Esophagus (tissue), 2 donors: ENCODE measurements at regions not wholly inside any gene's neighbourhood (a gene's known extent, or its start where the extent isn't known, plus 50 kb on each side); places are given as distances from the start of the nearest gene placed in this dataset.
"Not testable (repeated sequence)": the region's sequence is repeated elsewhere in the genome, so short reads cannot be mapped to it uniquely, and the experiment has no call there.

Source experiments
- H3K27ac ChIP-seq, 2 donors: one replicate each; pipeline ENCODE4 v1.5.1; 2013; ENCODE audit warnings: low read depth in 2 of 2, mild to moderate bottlenecking in 2 of 2, inconsistent platforms in 1 of 2, low read length in 1 of 2, moderate library complexity in 1 of 2
- H3K27me3 ChIP-seq, 2 donors: one replicate each; pipeline ENCODE4 v1.6.1; 2013; ENCODE audit warnings: low read length in 2 of 2, control low read depth in 1 of 2, mild to moderate bottlenecking in 1 of 2; ENCODE audit not compliant: insufficient read depth in 2 of 2, control insufficient read depth in 1 of 2
- H3K36me3 ChIP-seq, 2 donors: one replicate each; pipeline ENCODE4 v1.6.1; 2013; ENCODE audit warnings: low read length in 1 of 2; ENCODE audit not compliant: control insufficient read depth in 2 of 2, insufficient read depth in 2 of 2
- H3K4me1 ChIP-seq, 2 donors: one replicate each; pipeline ENCODE4 v1.6.1; 2013; ENCODE audit warnings: low read length in 1 of 2; ENCODE audit not compliant: control insufficient read depth in 2 of 2, insufficient read depth in 2 of 2
- H3K4me3 ChIP-seq, 2 donors: one replicate each; pipeline ENCODE4 v1.5.1; 2013; ENCODE audit warnings: low read length in 2 of 2, mild to moderate bottlenecking in 2 of 2, low read depth in 1 of 2, moderate library complexity in 1 of 2
- H3K9me3 ChIP-seq, 2 donors: one replicate each; pipeline ENCODE4 v1.6.1; 2013; ENCODE audit warnings: mild to moderate bottlenecking in 2 of 2, low read depth in 1 of 2, low read length in 1 of 2, moderate library complexity in 1 of 2; ENCODE audit not compliant: control insufficient read depth in 2 of 2, insufficient read depth in 1 of 2
- WGBS, 2 donors: extraction: QIAGEN DNeasy Blood & Tissue Kit; methylation state at CpG; one replicate each; pipeline ENCODE4 v1.1.7; 2013; 5-methylcytosine and 5-hydroxymethylcytosine counted together
- donor health status: healthy with polysubstance abuse.
- donor health status: Bipolar disorder and iron deficiency.

DNA sequence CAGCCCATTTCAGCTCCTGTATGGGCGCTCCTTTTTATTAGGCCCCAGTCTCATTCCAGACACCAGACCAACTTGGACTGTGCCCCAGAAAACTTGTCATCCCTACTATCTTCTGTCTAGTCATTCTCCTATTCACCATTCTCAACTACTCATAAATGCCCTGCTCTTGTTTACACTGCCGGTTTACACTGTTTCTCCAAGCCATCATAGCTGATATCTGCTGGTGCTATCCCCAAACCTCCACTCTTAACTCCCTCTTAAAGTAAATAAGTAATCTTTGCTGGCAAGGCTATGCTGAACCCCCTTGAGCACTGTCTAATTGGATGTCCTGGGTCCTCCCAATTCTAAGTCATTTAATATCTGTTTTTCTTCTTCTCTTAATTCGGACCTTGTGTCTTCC, 91.7 kb upstream of the ATF7IP2 start:
- not testable (repeated sequence) for H3K9me3 ChIP-seq, H3K36me3 ChIP-seq, H3K27me3 ChIP-seq, H3K4me3 ChIP-seq, H3K27ac ChIP-seq, H3K4me1 ChIP-seq
- WGBS, 2 donors: 82 to 87% methylated on average over 3 of the region's 3 CpGs

DNA sequence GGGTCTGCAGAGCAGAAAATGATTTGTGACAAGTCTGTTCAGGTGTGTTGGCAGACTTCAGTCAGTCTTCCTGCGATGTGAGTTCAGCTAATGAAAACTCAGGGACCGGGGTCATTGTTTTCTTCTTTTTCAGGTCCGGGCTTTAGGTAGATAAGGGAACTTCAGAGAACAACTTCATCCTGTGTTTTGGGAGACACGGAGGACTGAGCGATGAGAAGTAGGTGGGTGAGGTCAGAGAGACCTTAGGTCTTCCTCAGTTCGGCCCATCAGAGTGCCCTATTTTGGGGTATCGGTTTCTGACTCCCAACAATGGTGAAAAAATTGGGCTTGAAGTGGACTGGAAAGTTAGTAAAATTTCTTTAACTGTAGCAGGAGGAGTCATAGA, 88.9 kb upstream of the ATF7IP2 start:
- no peak overlapping the region for H3K27ac ChIP-seq

DNA sequence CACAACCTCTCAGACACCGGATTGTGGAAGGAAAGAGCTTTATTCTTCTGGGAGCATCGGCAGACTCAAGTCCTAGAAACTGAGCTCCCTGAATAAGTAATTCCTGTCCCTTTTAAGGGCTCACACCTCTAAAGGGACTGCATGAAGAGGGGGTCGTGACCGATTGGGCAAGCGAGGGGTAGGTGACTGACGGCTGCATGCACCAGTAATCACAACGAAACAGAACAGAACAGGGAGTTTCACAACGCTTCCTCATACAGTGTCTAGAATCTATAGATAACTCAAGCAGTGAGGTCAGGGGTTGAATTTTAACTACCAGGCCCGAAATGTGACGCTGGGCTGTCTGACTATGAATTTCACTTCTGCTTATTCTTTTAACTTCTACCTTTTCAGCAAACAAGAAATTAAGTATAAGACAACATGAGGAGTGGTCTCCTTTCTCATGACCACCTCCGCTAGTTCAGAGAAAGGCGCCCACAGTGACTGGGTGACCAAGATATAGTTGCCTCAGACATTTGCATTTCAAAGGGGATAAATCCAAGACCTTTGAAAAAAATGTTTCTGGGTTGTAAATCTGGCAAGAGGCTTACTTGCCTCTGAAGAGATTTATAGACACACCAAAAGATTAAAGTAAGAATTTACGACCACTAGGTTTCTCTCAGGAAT, 88.4 kb upstream of the ATF7IP2 start:
- Histone ChIP-seq H3K4me3 (no peak overlapping the region), H3K27me3 (no peaks in the 10 kb centered on the region), H3K36me3 (no peaks in the 10 kb centered on the region), H3K4me1 (no peaks in the 10 kb centered on the region), H3K27ac (no peak overlapping the region), H3K9me3 (peaks cover 0 to 2% of the 10 kb centered on the region in 2 donors)
- WGBS, 2 donors: 80 to 86% methylated on average over 13 of the region's 13 CpGs

More for the DNA sequence above, 88.9 kb upstream of the ATF7IP2 start:
- Histone ChIP-seq H3K36me3 (no peaks in the 10 kb centered on the region), H3K9me3 (peaks cover 0 to 5% of the 10 kb centered on the region in 2 donors), H3K4me1 (no peaks in the 10 kb centered on the region), H3K27me3 (no peaks in the 10 kb centered on the region), H3K4me3 (no peak overlapping the region)
- WGBS, 2 donors: 68 to 78% methylated on average over 7 of the region's 7 CpGs

DNA sequence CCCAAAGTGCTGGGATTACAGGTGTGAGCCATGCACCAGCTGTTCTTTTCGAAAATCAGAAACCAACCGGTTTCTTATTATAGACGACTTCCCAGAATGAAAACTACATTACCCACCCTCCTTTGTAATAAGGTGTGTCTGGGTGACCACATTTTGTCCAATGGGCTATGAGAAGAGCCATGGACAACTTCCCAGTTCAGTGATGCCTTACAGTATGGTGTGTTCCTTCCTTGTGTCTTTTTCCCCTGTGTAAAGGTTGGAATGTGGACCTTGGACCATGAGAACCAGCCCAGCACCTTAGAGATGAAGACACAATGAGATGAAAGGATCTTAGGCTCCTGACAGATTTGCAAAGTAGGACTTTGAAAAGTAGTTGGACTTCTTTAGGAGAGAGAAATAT, 85.0 kb upstream of the ATF7IP2 start:
- Histone ChIP-seq H3K4me1 (no peaks in the 10 kb centered on the region), H3K9me3 (no peaks in the 10 kb centered on the region), H3K27ac (no peak overlapping the region), H3K27me3 (no peaks in the 10 kb centered on the region), H3K4me3 (no peak overlapping the region), H3K36me3 (no peaks in the 10 kb centered on the region)
- 90 to 91% methylated on average over 3 of the region's 3 CpGs for WGBS, 2 donors

DNA sequence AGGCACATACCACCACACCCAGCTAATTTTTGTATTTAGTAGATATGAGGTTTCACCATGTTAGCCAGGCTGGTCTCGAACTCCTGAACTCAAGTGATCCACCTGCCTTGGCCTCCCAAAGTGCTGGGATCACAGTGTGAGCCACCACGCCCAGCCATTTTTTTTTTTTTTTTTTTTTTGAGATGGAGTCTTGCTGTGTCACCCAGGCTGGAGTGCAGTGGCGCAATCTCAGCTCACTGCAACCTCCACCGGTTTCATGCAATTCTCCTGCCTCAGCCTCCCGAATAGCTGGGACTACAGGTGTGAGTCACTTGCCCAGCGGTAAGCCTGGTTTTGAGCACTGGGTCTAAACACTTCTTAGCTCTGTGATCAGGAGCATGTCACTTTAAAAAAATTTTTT, 84.3 kb upstream of the ATF7IP2 start:
- not testable (repeated sequence) for H3K9me3 ChIP-seq, H3K27ac ChIP-seq, H3K4me1 ChIP-seq, H3K36me3 ChIP-seq, H3K27me3 ChIP-seq, H3K4me3 ChIP-seq
- 95% methylated on average over 6 of the region's 6 CpGs for WGBS, 2 donors

DNA sequence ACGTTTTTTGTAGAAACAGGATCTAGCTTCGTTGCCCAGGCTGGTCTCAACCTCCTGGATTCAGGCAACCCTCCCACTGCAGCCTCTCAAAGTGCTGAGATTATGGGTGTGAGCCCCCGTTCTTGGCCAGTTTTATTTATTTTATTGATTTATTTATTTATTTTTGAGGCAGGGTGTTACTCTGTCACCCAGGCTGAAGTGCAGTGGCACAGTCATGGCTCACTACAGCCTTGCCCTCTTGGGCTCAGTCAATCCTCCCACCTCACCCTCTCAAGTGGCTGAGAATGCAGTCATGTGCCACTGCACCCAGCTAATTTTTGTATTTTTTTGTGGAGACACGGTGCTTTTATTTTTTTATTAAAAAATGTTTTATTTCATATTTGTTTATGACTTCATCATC, 79.9 kb upstream of the ATF7IP2 start:
- no peak overlapping the region for H3K27ac ChIP-seq
- 83 to 84% methylated on average over 4 of the region's 4 CpGs for WGBS, 2 donors
- no peaks in the 10 kb centered on the region for H3K9me3 ChIP-seq
- H3K4me3 ChIP-seq: no peak overlapping the region
- no peaks in the 10 kb centered on the region for H3K4me1 ChIP-seq
- H3K36me3 ChIP-seq: no peaks in the 10 kb centered on the region
- H3K27me3 ChIP-seq: no peaks in the 10 kb centered on the region

DNA sequence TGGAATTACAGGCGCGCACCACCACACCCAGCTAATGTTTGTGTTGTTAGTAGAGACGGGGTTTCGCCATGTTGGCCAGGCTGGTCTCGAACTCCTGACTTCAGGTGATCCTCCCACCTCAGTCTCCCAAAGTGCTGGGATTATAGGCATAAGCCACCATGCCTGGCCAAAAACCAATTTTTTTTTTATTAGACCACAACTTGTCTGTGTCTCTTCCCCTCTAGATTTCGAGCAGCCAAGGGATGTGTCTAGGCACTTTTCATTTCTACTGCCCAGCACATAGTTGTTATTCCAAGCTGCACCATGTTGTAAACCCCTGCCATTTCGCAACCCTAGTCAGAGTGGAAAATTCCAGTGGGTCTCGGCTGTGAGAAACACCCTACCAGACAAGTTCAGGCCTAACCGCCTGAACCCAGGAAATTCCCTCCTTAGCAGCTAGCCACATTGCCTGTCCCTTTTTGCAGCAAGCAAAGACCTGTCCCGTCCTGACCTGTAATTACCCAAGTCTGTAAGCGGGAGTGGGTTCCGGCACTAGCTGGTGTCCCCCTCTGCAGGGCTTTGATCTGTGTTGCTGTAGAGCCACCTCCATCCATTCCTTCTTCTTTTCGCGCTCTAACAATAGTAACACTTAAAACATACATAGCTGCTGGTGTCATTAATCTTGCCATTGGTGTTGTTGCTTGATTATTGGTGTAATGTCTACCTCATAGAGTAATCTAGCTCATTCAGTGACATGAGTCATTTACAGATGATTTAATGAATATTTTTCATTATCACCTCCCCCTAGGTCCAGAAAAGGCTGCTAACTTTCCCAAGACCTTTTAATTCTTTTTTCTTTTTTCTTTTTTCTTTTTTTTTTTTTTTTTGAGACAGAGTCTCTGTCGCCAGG, 77.3 kb upstream of the ATF7IP2 start:
- H3K27me3 ChIP-seq: no peaks in the 10 kb centered on the region
- no peak overlapping the region for H3K4me3 ChIP-seq
- no peaks in the 10 kb centered on the region for H3K36me3 ChIP-seq
- no peaks in the 10 kb centered on the region for H3K4me1 ChIP-seq
- 61 to 66% methylated on average over 14 to 15 of the region's 15 CpGs for WGBS, 2 donors
- H3K27ac ChIP-seq: peak overlapping the region; percentile 35 to 76
- no peaks in the 10 kb centered on the region for H3K9me3 ChIP-seq

DNA sequence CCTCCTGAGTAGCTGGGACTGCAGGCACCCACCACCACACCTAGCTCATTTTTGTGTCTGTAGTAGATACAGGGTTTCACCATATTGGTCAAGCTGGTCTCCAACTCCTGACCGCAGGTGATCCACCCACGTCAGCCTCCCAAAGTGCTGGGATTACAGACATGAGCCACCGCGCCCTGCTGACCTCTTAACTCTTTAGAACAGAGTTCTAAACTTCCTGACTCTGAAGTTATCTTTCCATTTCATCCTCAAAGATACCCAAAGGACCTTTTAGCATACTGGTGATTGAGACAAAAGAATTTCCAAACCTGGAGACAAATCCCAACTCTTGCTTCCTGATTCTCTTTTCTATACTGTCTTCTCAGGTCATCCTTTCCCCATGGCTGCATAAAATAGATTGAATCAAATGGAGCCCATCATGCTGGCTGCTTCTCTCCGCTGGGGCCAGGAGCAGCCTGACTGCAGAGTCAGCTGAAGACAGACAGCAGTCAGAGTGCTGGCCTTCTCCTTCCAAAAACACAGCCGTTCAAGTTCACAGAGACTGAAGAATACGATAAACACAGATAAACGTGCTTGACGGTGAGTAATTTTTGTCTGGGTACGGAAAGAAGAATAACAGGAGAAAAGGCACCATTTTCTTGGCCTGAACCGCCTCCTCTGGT, 76.5 kb upstream of the ATF7IP2 start:
- no peaks in the 10 kb centered on the region for H3K36me3 ChIP-seq
- no peaks in the 10 kb centered on the region for H3K9me3 ChIP-seq
- H3K27ac ChIP-seq: peak overlapping the region in 1 of 2 donors; percentile 65
- no peaks in the 10 kb centered on the region for H3K4me1 ChIP-seq
- no peak overlapping the region for H3K4me3 ChIP-seq
- H3K27me3 ChIP-seq: no peaks in the 10 kb centered on the region
- 74% methylated on average over 11 of the region's 11 CpGs for WGBS, 2 donors

DNA sequence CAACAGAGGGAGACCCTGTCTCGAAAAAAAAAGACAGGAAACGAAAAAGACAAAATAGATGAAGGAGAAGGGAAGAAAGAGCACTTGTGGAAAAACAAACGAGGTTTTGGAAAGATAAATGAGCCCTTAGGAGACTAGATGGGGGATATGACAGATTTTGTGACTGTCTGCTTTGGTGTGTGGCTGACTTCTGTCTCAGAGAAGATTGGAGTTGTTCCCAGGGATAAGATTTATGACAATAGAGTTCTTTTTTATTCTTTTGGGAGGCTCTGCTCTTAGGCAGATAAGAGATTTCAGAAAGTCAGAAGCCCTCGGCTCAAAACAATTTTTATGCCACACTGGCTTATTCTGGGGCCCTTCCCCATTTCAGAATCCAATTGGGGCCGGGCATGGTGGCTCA, 73.9 kb upstream of the ATF7IP2 start:
- H3K36me3 ChIP-seq: no peaks in the 10 kb centered on the region
- no peaks in the 10 kb centered on the region for H3K9me3 ChIP-seq
- no peak overlapping the region for H3K27ac ChIP-seq
- WGBS, 2 donors: 67 to 70% methylated on average over 5 of the region's 5 CpGs
- H3K4me1 ChIP-seq: no peaks in the 10 kb centered on the region
- H3K27me3 ChIP-seq: no peaks in the 10 kb centered on the region
- H3K4me3 ChIP-seq: no peak overlapping the region
